ENCODE measurements at regions not wholly inside any gene's neighbourhood (a gene's known extent, or its start where the extent isn't known, plus 50 kb on each side); places are given as distances from the start of the nearest gene placed in this dataset.

DNA sequence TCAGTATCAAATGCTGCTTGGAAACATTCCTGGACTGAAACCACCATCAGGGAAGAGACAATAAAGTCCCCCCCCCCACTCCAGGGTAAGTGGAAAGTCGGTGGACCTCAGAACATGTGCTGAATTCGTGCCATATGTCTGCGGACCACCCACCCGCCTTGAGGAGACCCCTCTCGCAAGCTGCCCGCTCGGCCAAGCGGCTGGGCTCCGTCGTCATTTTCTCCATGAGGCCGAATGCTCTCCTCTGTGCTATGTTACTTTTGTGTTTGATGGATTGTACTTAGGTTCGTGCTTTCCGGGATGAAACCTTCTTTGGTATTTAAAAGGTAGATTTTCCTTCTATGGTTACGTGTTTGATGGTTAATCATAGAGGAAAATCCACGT is 136.2 kb upstream of the RTL1 start:
- no peak overlapping the region for H3K4me3 Mint-ChIP-seq
- no peak overlapping the region for H3K27ac Mint-ChIP-seq
- no peaks in the 10 kb centered on the region for H3K36me3 Mint-ChIP-seq (ENCODE audit: low read depth)
- H3K9me3 Mint-ChIP-seq: no peaks in the 10 kb centered on the region
- no peaks in the 10 kb centered on the region for H3K27me3 Mint-ChIP-seq
- H3K4me1 Mint-ChIP-seq (ENCODE audit: low read depth): no peaks in the 10 kb centered on the region

DNA sequence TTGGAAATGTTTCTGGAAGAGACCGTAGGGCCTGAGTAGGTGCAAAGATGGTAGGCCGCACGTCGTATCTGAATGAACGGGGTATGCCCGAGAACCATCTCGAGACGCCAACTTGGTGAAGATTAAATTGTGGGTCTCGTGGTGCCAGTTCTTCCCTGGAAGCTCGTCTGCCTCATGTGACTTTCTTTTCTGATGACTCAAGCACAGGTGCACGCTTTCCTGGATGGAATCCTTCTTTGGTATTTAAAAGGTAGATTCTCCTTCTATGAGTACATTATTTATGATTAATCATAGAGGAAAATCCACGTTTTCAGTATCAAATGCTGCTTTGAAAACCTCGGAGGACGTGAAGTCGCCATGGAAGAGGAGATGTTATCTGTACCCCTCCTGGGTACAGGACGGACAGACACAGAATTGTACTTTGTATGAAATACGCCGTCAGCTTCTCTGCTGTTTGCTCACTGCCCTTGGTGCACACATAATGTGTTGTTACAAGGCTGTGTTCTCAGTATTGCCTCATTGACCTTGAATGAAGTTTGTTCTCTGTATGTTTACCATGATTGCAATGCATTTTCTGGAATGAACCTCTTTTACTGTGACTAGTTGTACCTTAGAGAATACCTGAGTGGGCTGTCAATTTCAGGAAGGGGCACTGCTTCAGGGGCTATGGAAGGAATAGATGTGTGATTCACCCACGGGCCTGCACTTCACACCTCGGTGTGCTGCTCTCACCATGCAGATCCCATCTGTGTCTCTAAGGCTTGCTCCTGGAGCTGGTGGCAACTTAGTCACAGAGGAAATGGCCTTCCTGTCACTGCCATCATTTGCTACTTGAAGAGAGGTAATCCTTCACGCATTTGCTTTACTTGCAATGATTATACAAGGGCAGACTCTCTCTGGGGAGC is 137.3 kb upstream of the RTL1 start:
- H3K9me3 Mint-ChIP-seq: no peaks in the 10 kb centered on the region
- no peaks in the 10 kb centered on the region for H3K27me3 Mint-ChIP-seq
- no peak overlapping the region for H3K4me3 Mint-ChIP-seq
- no peaks in the 10 kb centered on the region for H3K36me3 Mint-ChIP-seq (ENCODE audit: low read depth)
- H3K4me1 Mint-ChIP-seq (ENCODE audit: low read depth): no peaks in the 10 kb centered on the region
- no peak overlapping the region for H3K27ac Mint-ChIP-seq

DNA sequence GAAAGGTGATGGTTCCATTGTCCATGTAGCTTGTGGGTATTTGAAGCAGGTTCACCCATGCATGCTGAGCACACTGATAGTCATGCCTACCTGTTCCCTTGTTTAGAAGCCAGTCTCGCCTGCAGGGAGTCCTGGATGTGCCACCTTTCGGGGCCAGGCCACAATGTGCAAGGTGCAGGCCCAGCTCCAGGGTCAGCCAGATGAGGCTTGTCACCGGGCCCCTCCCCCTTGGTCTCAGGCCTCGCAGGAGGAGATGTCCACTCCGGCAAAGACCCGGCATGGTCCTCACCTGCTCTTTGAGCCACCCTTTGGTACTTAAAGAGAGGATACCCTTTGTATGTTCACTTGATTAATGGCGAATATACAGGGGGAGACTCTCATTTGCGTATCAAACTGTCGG is 140.4 kb upstream of the RTL1 start:
- Mint-ChIP-seq H3K36me3 (ENCODE audit: low read depth) (no peaks in the 10 kb centered on the region), H3K27me3 (no peaks in the 10 kb centered on the region), H3K4me1 (ENCODE audit: low read depth) (no peaks in the 10 kb centered on the region), H3K4me3 (no peak overlapping the region), H3K9me3 (no peaks in the 10 kb centered on the region), H3K27ac (no peak overlapping the region)

DNA sequence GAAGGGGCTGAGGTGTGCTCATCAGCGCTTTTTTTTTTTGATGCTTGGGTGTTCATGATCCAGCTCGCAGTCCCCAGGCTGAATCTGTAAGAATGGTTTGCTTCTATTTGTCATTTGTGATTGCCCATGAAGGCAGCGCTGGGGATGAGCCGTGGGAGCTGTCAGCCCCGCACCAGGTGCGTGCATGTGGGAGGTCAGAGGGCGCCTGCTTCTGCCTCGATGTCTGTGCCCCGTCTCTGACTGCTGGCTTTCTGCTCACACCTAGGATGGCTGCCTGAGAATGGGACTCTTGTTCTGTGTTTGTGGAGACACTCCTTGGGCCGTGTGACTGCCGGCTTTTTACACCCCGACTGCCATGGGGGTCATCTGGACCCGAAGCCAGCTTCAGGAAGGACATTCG is 141.2 kb upstream of the RTL1 start:
- H3K27me3 Mint-ChIP-seq: no peaks in the 10 kb centered on the region
- H3K27ac Mint-ChIP-seq: no peak overlapping the region
- H3K36me3 Mint-ChIP-seq (ENCODE audit: low read depth): no peaks in the 10 kb centered on the region
- no peaks in the 10 kb centered on the region for H3K4me1 Mint-ChIP-seq (ENCODE audit: low read depth)
- no peaks in the 10 kb centered on the region for H3K9me3 Mint-ChIP-seq
- H3K4me3 Mint-ChIP-seq: no peak overlapping the region

DNA sequence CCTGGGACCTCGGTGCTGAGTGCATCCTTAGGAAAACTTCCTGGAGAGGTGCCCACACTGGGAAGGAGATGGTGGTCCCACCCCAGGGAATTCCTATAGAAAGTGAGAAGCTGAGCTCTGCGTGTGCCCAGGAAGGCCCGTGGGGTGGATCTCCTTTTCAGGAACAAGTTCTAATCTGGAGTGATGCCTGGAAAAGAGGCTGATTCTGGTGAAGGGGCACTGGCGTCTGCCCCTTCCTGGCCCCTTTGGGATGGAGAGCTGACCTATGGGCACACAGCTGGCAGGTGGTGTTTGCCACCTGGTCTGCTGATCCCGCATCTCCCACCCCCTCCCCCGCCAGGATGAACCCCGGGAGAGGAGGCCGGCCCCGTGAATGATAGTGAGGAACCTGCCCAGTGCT is 142.0 kb upstream of the RTL1 start:
- H3K27me3 Mint-ChIP-seq: no peaks in the 10 kb centered on the region
- no peak overlapping the region for H3K27ac Mint-ChIP-seq
- H3K9me3 Mint-ChIP-seq: no peaks in the 10 kb centered on the region
- no peaks in the 10 kb centered on the region for H3K36me3 Mint-ChIP-seq (ENCODE audit: low read depth)
- no peak overlapping the region for H3K4me3 Mint-ChIP-seq
- no peaks in the 10 kb centered on the region for H3K4me1 Mint-ChIP-seq (ENCODE audit: low read depth)

DNA sequence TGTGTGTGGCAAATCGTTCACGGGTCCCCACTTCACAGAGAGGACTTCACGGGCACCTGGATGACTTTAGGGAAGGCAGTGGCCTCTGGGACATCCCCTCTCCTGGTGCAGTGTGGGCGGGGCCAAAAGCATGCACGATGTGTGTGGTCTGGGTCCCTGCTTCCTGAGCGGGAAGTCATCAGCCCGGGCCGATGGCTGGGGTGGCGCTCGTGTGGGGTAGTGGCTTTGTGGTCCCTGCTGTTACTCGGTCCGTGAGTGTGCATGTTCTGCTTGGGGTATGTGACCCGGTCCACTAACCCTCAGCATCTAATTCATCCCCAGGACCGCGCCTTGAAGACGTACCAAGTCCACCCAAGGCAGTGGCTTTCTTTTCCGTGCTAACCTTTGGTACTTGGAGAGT is 142.5 kb upstream of the RTL1 start:
- H3K9me3 Mint-ChIP-seq: no peaks in the 10 kb centered on the region
- no peaks in the 10 kb centered on the region for H3K4me1 Mint-ChIP-seq (ENCODE audit: low read depth)
- H3K4me3 Mint-ChIP-seq: no peak overlapping the region
- no peaks in the 10 kb centered on the region for H3K36me3 Mint-ChIP-seq (ENCODE audit: low read depth)
- H3K27ac Mint-ChIP-seq: no peak overlapping the region
- no peaks in the 10 kb centered on the region for H3K27me3 Mint-ChIP-seq

DNA sequence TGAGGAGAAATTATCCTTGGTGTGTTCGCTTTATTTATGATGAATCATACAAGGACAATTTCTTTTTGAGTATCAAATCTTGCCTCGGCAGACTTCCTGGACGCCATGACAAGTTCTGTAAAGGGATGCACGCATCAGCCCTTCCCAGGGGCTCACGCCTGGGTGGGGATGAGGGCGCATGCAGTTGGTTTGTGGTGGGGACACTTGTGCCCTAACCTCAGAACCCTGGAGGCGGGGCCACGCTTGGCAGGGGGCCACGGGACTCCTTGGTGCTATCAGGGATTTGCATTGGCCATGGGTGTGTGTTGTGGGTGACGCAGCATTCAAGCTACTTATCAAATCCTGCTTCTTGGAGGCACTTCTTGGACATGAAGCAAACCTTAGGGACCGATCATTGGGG is 143.8 kb upstream of the RTL1 start:
- H3K4me3 Mint-ChIP-seq: no peak overlapping the region
- H3K27ac Mint-ChIP-seq: no peak overlapping the region
- H3K4me1 Mint-ChIP-seq (ENCODE audit: low read depth): no peaks in the 10 kb centered on the region
- H3K36me3 Mint-ChIP-seq (ENCODE audit: low read depth): no peaks in the 10 kb centered on the region
- no peaks in the 10 kb centered on the region for H3K27me3 Mint-ChIP-seq
- H3K9me3 Mint-ChIP-seq: no peaks in the 10 kb centered on the region

DNA sequence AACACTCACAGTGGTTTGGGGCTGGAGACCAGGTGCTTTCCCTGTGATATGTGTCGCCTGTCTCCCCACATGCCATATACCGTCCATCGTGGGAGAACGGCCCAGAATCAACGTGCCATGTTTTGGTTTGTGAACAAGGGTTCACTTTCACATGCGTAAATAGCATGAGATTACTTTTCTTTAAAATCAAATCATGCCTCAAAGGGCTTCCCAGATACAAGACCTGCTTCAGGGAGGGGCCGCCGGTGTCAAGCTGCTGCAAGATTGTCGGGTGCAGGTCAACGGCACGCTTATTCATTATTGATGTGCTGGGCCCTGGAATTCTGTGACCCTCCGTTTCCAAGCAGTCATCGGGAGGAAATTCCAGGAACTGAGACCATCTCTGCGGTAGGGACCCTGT is 145.2 kb upstream of the RTL1 start:
- Mint-ChIP-seq H3K36me3 (ENCODE audit: low read depth) (no peaks in the 10 kb centered on the region), H3K27ac (no peak overlapping the region), H3K4me3 (no peak overlapping the region), H3K27me3 (no peaks in the 10 kb centered on the region), H3K9me3 (no peaks in the 10 kb centered on the region), H3K4me1 (ENCODE audit: low read depth) (no peaks in the 10 kb centered on the region)

DNA sequence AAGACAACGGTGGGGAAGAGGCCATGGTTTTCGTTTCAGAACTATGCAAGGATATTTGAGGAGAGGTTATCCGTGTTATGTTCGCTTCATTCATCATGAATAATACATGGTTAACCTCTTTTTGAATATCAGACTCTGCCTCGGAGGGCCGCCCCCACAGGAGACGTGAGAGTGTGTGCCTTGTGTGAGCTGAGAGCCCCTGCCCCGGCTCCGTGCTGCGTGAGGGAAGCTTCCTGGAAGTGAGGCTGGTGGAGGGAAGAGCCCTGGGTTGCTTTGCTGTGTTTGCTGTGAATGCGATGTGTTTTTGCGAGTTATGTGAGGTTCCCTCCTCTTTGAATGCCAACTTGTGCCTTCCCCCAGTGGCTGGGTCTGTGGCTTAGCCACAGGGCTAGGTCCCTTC is 146.0 kb upstream of the RTL1 start:
- Mint-ChIP-seq H3K27me3 (no peaks in the 10 kb centered on the region), H3K4me1 (ENCODE audit: low read depth) (no peaks in the 10 kb centered on the region), H3K9me3 (no peaks in the 10 kb centered on the region), H3K36me3 (ENCODE audit: low read depth) (no peaks in the 10 kb centered on the region), H3K27ac (no peak overlapping the region), H3K4me3 (no peak overlapping the region)

DNA sequence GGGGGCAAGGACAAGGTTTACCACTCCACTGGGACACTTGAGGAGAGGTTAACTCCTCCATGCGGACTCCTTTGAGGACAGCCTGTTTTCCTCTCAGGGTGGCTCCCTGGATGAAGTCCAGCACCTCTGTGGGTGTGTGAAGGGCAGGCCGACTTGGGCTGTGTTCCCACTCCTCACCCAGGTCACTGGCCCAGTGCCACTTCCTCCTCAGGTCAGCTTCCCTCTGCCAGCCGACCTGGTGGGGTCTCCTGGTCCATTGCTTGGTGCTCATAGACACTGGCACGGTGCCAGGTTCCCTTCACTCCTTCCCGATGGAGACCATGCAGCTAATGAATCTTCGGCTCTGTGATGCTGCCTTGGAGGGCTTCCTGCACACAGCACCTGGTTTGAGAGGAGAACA is 146.4 kb upstream of the RTL1 start:
- Mint-ChIP-seq H3K4me1 (ENCODE audit: low read depth) (no peaks in the 10 kb centered on the region), H3K9me3 (no peaks in the 10 kb centered on the region), H3K36me3 (ENCODE audit: low read depth) (no peaks in the 10 kb centered on the region), H3K4me3 (no peak overlapping the region), H3K27me3 (peaks cover 2% of the 10 kb centered on the region), H3K27ac (no peak overlapping the region)

DNA sequence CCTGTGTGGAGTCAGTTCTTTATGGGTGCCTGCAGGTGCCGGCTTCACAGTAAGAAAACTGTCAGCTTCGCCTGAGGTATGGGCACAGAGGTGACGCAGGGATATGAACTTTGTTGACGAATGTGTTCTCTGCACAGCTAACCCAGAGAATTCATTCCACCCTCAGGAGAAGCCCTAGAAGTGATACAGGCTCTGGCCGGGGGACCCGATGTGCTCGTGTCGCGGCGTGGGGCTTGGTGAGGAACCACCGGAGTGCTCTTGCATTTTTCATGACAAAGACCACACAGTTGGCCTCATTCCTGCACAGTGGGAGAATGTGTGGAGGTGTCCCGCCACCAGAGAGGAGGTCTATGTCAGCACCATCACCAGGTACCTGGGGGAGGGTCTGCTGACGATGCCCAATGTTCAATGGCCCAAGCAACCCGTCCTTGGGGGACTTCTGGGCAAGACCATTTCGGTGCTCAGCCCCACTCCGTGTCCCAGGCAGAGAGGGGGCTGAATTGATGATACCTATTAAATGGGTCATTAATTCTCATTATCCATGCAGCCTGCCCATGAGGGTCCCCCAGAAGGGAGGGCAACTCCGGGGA is 147.5 kb upstream of the RTL1 start:
- H3K4me1 Mint-ChIP-seq (ENCODE audit: low read depth): no peaks in the 10 kb centered on the region
- no peaks in the 10 kb centered on the region for H3K9me3 Mint-ChIP-seq
- H3K36me3 Mint-ChIP-seq (ENCODE audit: low read depth): no peaks in the 10 kb centered on the region
- H3K4me3 Mint-ChIP-seq: no peak overlapping the region
- H3K27ac Mint-ChIP-seq: no peak overlapping the region
- H3K27me3 Mint-ChIP-seq: peaks cover 2% of the 10 kb centered on the region

DNA sequence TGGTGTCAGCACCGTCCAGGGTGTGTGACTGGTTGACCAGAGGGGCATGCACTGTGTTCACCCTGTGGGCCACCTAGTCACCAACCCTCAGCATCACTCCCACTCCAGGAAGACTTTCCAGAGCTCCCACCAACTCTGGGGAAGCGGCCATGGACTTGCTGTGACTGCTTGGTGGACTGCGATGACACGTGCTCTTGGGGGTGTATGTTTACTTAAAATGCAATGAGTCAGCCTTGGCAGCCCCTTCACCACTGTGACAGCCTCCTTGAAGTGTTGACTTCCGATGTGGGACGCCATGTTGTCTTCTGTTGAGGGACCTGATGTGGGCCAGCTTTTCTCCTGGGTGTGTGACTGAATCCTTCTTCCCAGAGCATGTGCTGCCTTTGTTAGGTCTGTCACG is 151.1 kb upstream of the RTL1 start:
- H3K27ac Mint-ChIP-seq: no peak overlapping the region
- peaks cover 9% of the 10 kb centered on the region for H3K9me3 Mint-ChIP-seq
- H3K36me3 Mint-ChIP-seq (ENCODE audit: low read depth): no peaks in the 10 kb centered on the region
- H3K4me3 Mint-ChIP-seq: no peak overlapping the region
- H3K4me1 Mint-ChIP-seq (ENCODE audit: low read depth): no peaks in the 10 kb centered on the region
- H3K27me3 Mint-ChIP-seq: peaks cover 2% of the 10 kb centered on the region

DNA sequence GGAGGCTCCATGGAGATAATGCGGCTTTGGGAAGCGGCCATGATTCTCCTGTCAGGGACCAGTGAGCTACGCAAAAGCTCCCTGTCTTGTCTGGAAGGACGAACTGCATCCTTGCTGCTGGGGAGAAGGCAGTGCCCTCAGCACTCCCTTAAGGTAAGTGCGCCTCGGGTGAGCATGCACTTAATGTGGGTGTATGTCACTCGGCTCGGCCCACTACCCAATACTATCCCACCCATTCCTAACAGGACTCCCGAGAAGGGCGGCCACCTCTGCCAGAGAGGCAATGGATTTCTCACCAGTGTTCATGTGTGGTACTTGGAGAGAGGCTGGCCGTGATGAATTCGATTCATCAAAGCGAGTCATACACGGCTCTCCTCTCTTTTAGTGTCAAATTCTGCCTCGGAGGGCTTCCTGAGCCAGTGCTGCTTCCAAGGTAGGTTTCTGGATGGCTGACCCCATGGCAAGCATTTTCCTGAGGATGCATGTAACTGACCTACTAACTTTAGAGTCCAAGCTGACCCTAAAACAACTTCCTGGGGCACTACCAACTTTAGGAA is 151.7 kb upstream of the RTL1 start:
- Mint-ChIP-seq H3K4me1 (ENCODE audit: low read depth) (no peaks in the 10 kb centered on the region), H3K27me3 (peaks cover 2% of the 10 kb centered on the region), H3K36me3 (ENCODE audit: low read depth) (no peaks in the 10 kb centered on the region), H3K4me3 (no peak overlapping the region), H3K9me3 (peaks cover 9% of the 10 kb centered on the region), H3K27ac (no peak overlapping the region)

DNA sequence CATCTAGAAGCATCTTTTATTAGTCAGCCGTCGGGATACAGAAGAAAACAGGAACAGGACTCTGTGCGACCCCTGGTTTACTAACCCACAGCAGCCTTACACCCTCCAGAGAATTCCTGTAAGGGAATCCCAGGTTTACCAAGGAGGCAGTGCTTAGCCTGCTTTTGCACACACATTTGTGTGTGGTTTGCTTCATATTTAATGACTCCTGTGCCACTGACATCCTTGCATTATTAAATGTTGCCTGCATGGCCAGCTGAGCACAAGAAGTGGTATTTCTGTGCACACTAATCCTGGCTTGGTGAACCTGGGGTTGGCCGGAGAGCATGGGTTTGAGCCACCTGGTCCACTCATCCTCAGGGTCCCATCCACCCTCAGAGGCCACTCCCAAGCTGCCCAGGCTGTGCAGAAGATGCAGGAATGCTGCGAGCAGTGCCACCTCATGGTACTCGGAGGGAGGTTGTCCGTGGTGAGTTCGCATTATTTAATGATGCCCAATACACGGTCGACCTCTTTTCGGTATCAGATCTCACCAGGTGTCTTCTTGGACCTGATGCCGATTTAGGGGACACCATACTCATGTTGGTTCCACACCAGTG is 152.4 kb upstream of the RTL1 start:
- no peak overlapping the region for H3K27ac Mint-ChIP-seq
- no peaks in the 10 kb centered on the region for H3K36me3 Mint-ChIP-seq (ENCODE audit: low read depth)
- H3K4me1 Mint-ChIP-seq (ENCODE audit: low read depth): no peaks in the 10 kb centered on the region
- peaks cover 2% of the 10 kb centered on the region for H3K27me3 Mint-ChIP-seq
- H3K9me3 Mint-ChIP-seq: peaks cover 11% of the 10 kb centered on the region
- no peak overlapping the region for H3K4me3 Mint-ChIP-seq

DNA sequence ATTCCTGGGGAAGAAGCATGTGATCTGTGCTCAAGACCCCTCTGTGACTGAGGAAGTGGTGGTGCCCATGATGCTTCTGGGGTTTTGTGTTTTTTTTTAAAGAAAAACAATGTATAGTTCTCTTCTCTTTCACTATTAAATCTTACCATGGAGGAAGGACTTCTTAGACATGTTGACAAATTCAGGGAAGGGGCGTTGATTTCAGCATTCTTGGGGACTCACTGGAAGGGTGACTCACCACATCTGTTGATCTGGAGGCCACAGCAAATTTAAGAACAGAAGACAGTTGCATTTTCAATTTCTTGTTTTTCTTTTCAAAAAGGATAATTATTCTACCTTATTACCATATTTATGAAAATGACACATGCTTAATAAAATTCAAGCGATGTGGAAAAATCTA is 152.9 kb upstream of the RTL1 start:
- H3K27ac Mint-ChIP-seq: no peak overlapping the region
- no peaks in the 10 kb centered on the region for H3K36me3 Mint-ChIP-seq (ENCODE audit: low read depth)
- peaks cover 2% of the 10 kb centered on the region for H3K27me3 Mint-ChIP-seq
- no peak overlapping the region for H3K4me3 Mint-ChIP-seq
- H3K9me3 Mint-ChIP-seq: peaks cover 15% of the 10 kb centered on the region
- H3K4me1 Mint-ChIP-seq (ENCODE audit: low read depth): no peaks in the 10 kb centered on the region

Data from stimulated activated naive CD8-positive, alpha-beta T cell treated with anti-CD3 and anti-CD28 coated beads, Interleukin-15, Interleukin-2, amounts not matched to agents 100 ng/mL and 50 ng/mL, for 24 hours (primary cell).